DMS153 treated with DMSO at 0.1 percent for 48 hours (cell line): ENCODE measurements at regions not wholly inside any gene's neighbourhood (a gene's known extent, or its start where the extent isn't known, plus 50 kb on each side); places are given as distances from the start of the nearest gene placed in this dataset.

Experiments used
- DNase-seq: peaks from one replicate; lab custom pipeline; 2025; ENCODE audit not compliant: unreplicated experiment; lab: John Stamatoyannopoulos, UW

GRCh38 chr3:194007592-194008337, 128.2 kb upstream of the HES1 start:
- no peak for DNase-seq

GRCh38 chr3:194009019-194009418, 126.9 kb upstream of the HES1 start:
- no peak for DNase-seq

GRCh38 chr3:194009892-194010533, 125.9 kb upstream of the HES1 start:
- no peak for DNase-seq

GRCh38 chr3:194011807-194012206, 124.1 kb upstream of the HES1 start:
- DNase-seq, result no peak

- no peak for DNase-seq
Measured at GRCh38 chr3:194013928-194014327, 122.0 kb upstream of the HES1 start.

GRCh38 chr3:194014756-194015155, 121.2 kb upstream of the HES1 start:
- no peak for DNase-seq

GRCh38 chr3:194019398-194020165, 116.4 kb upstream of the HES1 start:
- DNase-seq, result no peak

GRCh38 chr3:194022052-194022451, 113.9 kb upstream of the HES1 start:
- DNase-seq, result no peak

GRCh38 chr3:194022816-194023215, 113.1 kb upstream of the HES1 start:
- no peak for DNase-seq

GRCh38 chr3:194023501-194024280, 112.3 kb upstream of the HES1 start:
- DNase-seq, result peak; percentile 66

GRCh38 chr3:194025119-194025518, 110.8 kb upstream of the HES1 start:
- DNase-seq, result no peak

GRCh38 chr3:194025951-194026350, 110.0 kb upstream of the HES1 start:
- DNase-seq, result no peak

- DNase-seq, result no peak
Measured at GRCh38 chr3:194028434-194029004, 107.4 kb upstream of the HES1 start.

- DNase-seq, result no peak
Measured at GRCh38 chr3:194029846-194030245, 106.1 kb upstream of the HES1 start.

- DNase-seq, result no peak
Measured at GRCh38 chr3:194030372-194030771, 105.6 kb upstream of the HES1 start.

GRCh38 chr3:194031349-194031748, 104.6 kb upstream of the HES1 start:
- no peak for DNase-seq

- no peak for DNase-seq
Measured at GRCh38 chr3:194031867-194032635, 103.9 kb upstream of the HES1 start.

- DNase-seq, result no peak
Measured at GRCh38 chr3:194032828-194033435, 103.0 kb upstream of the HES1 start.
